ENCODE measurements at regions not wholly inside any gene's neighbourhood (a gene's known extent, or its start where the extent isn't known, plus 50 kb on each side); places are given as distances from the start of the nearest gene placed in this dataset.

- no peak overlapping the region for H3K4me3 ChIP-seq (ENCODE audit: control insufficient read depth in 2 of 3, extremely low read depth in 1 of 3, insufficient read depth in 2 of 3, low read depth in 1 of 3, low read length in 3 of 3)
- no peak overlapping the region for H3K4me2 ChIP-seq (ENCODE audit: control insufficient read depth, extremely low read depth, insufficient read depth, low read depth, low read length)
- TF ChIP-seq EZH2 (IDR thresholded peaks at IDR 0.05; ENCODE audit: low read length) = no peak
- TF ChIP-seq CTCF (optimal IDR thresholded peaks at IDR 0.05 in 1 of 3, IDR thresholded peaks at IDR 0.05 in 1 of 3, conservative IDR thresholded peaks at IDR 0.05 in 1 of 3; ENCODE audit: extremely low read depth in 1 of 3, insufficient read depth in 2 of 3, low read length in 3 of 3) = no peak
- H3K27me3 ChIP-seq (ENCODE audit: control insufficient read depth, extremely low read depth, insufficient read depth, low read length) = no peaks in the 10 kb centered on the region
- DNase-seq (ENCODE audit: low read depth, low spot score) = no peak
- no peaks in the 10 kb centered on the region for H3K9me3 ChIP-seq (ENCODE audit: control insufficient read depth, low read depth, low read length)
- no peak overlapping the region for H3K27ac ChIP-seq (ENCODE audit: control insufficient read depth, insufficient read depth, low read length)
- FAIRE-seq = no peak
- no peaks in the 10 kb centered on the region for H3K4me1 ChIP-seq (ENCODE audit: control insufficient read depth, extremely low read depth, insufficient read depth, low read length)
- H4K20me1 ChIP-seq (ENCODE audit: control insufficient read depth, extremely low read depth, insufficient read depth, low read length) = no peaks in the 10 kb centered on the region
- H2AFZ ChIP-seq (ENCODE audit: control insufficient read depth, low read length) = no peak overlapping the region
- no peaks in the 10 kb centered on the region for H3K79me2 ChIP-seq (ENCODE audit: control insufficient read depth, insufficient read depth, low read length)
- H3K36me3 ChIP-seq (ENCODE audit: control insufficient read depth in 2 of 2, extremely low read depth in 1 of 2, insufficient read depth in 2 of 2, low read length in 2 of 2) = no peaks in the 10 kb centered on the region
- dilution Hi-C loops (cut with MboI; ENCODE audit: extremely low pct_ligation_motif_present, low sequenced_read_pairs) = no loop called here
- no peaks in the 10 kb centered on the region for H3K9me1 ChIP-seq (ENCODE audit: control insufficient read depth, extremely low read depth, insufficient read depth, low read length)
- H3K9ac ChIP-seq (ENCODE audit: control insufficient read depth, extremely low read depth, insufficient read depth, low read length) = no peak overlapping the region
Observed at GRCh38 chr6:91140449-91140848, 553.6 kb upstream of the MAP3K7 start.

GRCh38 chr6:91137286-91137685 lies 550.4 kb upstream of the MAP3K7 start:
- H3K9me1 ChIP-seq (ENCODE audit: control insufficient read depth, extremely low read depth, insufficient read depth, low read length) = no peaks in the 10 kb centered on the region
- no peak overlapping the region for H3K4me3 ChIP-seq (ENCODE audit: control insufficient read depth in 2 of 3, extremely low read depth in 1 of 3, insufficient read depth in 2 of 3, low read depth in 1 of 3, low read length in 3 of 3)
- no peak overlapping the region for H3K4me2 ChIP-seq (ENCODE audit: control insufficient read depth, extremely low read depth, insufficient read depth, low read depth, low read length)
- no peaks in the 10 kb centered on the region for H3K36me3 ChIP-seq (ENCODE audit: control insufficient read depth in 2 of 2, extremely low read depth in 1 of 2, insufficient read depth in 2 of 2, low read length in 2 of 2)
- no peak for FAIRE-seq
- H2AFZ ChIP-seq (ENCODE audit: control insufficient read depth, low read length) = no peak overlapping the region
- no peaks in the 10 kb centered on the region for H3K9me3 ChIP-seq (ENCODE audit: control insufficient read depth, low read depth, low read length)
- H3K27ac ChIP-seq (ENCODE audit: control insufficient read depth, insufficient read depth, low read length) = no peak overlapping the region
- DNase-seq (ENCODE audit: low read depth, low spot score) = no peak
- H3K4me1 ChIP-seq (ENCODE audit: control insufficient read depth, extremely low read depth, insufficient read depth, low read length) = no peaks in the 10 kb centered on the region
- dilution Hi-C loops (cut with MboI; ENCODE audit: extremely low pct_ligation_motif_present, low sequenced_read_pairs) = no loop called here
- no peak overlapping the region for H3K9ac ChIP-seq (ENCODE audit: control insufficient read depth, extremely low read depth, insufficient read depth, low read length)
- H4K20me1 ChIP-seq (ENCODE audit: control insufficient read depth, extremely low read depth, insufficient read depth, low read length) = no peaks in the 10 kb centered on the region
- no peak for TF ChIP-seq EZH2 (IDR thresholded peaks at IDR 0.05; ENCODE audit: low read length)
- TF ChIP-seq CTCF (optimal IDR thresholded peaks at IDR 0.05 in 1 of 3, IDR thresholded peaks at IDR 0.05 in 1 of 3, conservative IDR thresholded peaks at IDR 0.05 in 1 of 3; ENCODE audit: extremely low read depth in 1 of 3, insufficient read depth in 2 of 3, low read length in 3 of 3) = no peak
- H3K27me3 ChIP-seq (ENCODE audit: control insufficient read depth, extremely low read depth, insufficient read depth, low read length) = no peaks in the 10 kb centered on the region
- no peaks in the 10 kb centered on the region for H3K79me2 ChIP-seq (ENCODE audit: control insufficient read depth, insufficient read depth, low read length)

All from keratinocyte (primary cell).